IMR-90 (cell line): ENCODE measurements at regions not wholly inside any gene's neighbourhood (a gene's known extent, or its start where the extent isn't known, plus 50 kb on each side); places are given as distances from the start of the nearest gene placed in this dataset.

Experiments used
- ATAC-seq: fragments of 200-7000 bp; cut with Tn5 transposase; 2 replicates; pipeline ENCODE4 v1.9.1; 2020; ENCODE audit warnings: low read depth, mild to moderate bottlenecking, moderate library complexity
- BruUV-seq: library from RNA; stranded (reverse); fragments of 400-500 nt; replicated peaks from 2 replicates; lab custom pipeline; 2021; lab: Mats Ljungman, UMichigan
- CTCF ChIA-PET: fragments of 300-600 bp; formaldehyde crosslinking; extraction: SDS; loops from one replicate; lab custom pipeline; 2021; ENCODE audit warnings: antibody characterized with exemption; lab: Yijun Ruan, JAX
- POLR2A ChIA-PET: fragments of 300-600 bp; sonication (Branson Sonifier 250); formaldehyde crosslinking; loops from one replicate; lab custom pipeline; 2022; ENCODE audit warnings: antibody characterized with exemption; ENCODE audit not compliant: unreplicated experiment; lab: Charles Lee
- DNase-seq: peaks from one replicate; pipeline ENCODE4 v3.0.0; 2013
- H2AFZ ChIP-seq: replicated peaks from 2 replicates; pipeline ENCODE3; 2013; ENCODE audit warnings: low read length, mild to moderate bottlenecking; ENCODE audit not compliant: poor library complexity
- H2AK5ac ChIP-seq: 2 replicates; pipeline ENCODE4 v1.6.1; 2013; ENCODE audit warnings: low read depth, low read length, inconsistent platforms
- H2AK9ac ChIP-seq: replicated peaks from 2 replicates; pipeline ENCODE3; 2013; ENCODE audit warnings: mild to moderate bottlenecking, low read depth, low read length, moderate library complexity; ENCODE audit not compliant: poor library complexity
- H2BK120ac ChIP-seq: 2 replicates; pipeline ENCODE4 v1.6.1; 2013; ENCODE audit warnings: low read depth, low read length, inconsistent platforms
- H2BK15ac ChIP-seq: 3 replicates; pipeline ENCODE4 v1.6.1; 2013; ENCODE audit warnings: low read depth, low read length, inconsistent platforms
- H2BK20ac ChIP-seq: 2 replicates; pipeline ENCODE4 v1.6.1; 2013; ENCODE audit warnings: low read depth, mild to moderate bottlenecking, inconsistent platforms, low read length, moderate library complexity
- H2BK5ac ChIP-seq: 2 replicates; pipeline ENCODE4 v1.6.1; 2013; ENCODE audit warnings: mild to moderate bottlenecking, low read depth, low read length, inconsistent platforms; ENCODE audit not compliant: poor library complexity, severe bottlenecking
- H3K14ac ChIP-seq: replicated peaks from 2 replicates; pipeline ENCODE4 v1.6.1; 2013; ENCODE audit warnings: low read depth, low read length, inconsistent platforms
- H3K18ac ChIP-seq: 2 replicates; pipeline ENCODE4 v1.6.1; 2013; ENCODE audit warnings: low read depth, low read length, control low read depth
- H3K23ac ChIP-seq: 2 replicates; pipeline ENCODE4 v1.6.1; 2013; ENCODE audit warnings: low read depth, low read length, inconsistent platforms
- H3K27ac ChIP-seq: 2 replicates; pipeline ENCODE4 v1.5.1; 2013; ENCODE audit warnings: mild to moderate bottlenecking, control low read depth, low read length; ENCODE audit not compliant: insufficient read depth
- H3K27me3 ChIP-seq: 2 replicates; pipeline ENCODE4 v1.6.1; 2013; ENCODE audit warnings: low read length; ENCODE audit not compliant: control insufficient read depth, insufficient read depth
- H3K36me3 ChIP-seq: 2 replicates; pipeline ENCODE4 v1.6.1; 2013; ENCODE audit warnings: low read length, mixed read lengths; ENCODE audit not compliant: control insufficient read depth, insufficient read depth
- H3K4ac ChIP-seq: 2 replicates; pipeline ENCODE4 v1.6.1; 2013; ENCODE audit warnings: low read depth, low read length, inconsistent platforms
- H3K4me1 ChIP-seq: 2 replicates; pipeline ENCODE4 v1.6.1; 2013; ENCODE audit warnings: low read length, mixed read lengths; ENCODE audit not compliant: control insufficient read depth, insufficient read depth
- H3K4me2 ChIP-seq: 2 replicates; pipeline ENCODE4 v1.6.1; 2013; ENCODE audit warnings: low read depth, mild to moderate bottlenecking, control low read depth, low read length, moderate library complexity
- H3K4me3 ChIP-seq: 2 replicates; pipeline ENCODE4 v1.5.1; 2013; ENCODE audit warnings: low read depth, mild to moderate bottlenecking, control low read depth, low read length, moderate library complexity; ENCODE audit not compliant: insufficient read depth
- H3K56ac ChIP-seq: 2 replicates; pipeline ENCODE4 v1.6.1; 2013; ENCODE audit warnings: low read length, inconsistent platforms; ENCODE audit not compliant: insufficient read depth; ENCODE audit errors: extremely low read depth
- H3K79me1 ChIP-seq, 2 experiments: 2 replicates each; pipeline ENCODE4 v1.6.1; 2013; ENCODE audit warnings: low read length in 2 of 2, inconsistent platforms in 1 of 2, low read depth in 1 of 2
- H3K9ac ChIP-seq: 2 replicates; pipeline ENCODE4 v1.6.1; 2013; ENCODE audit warnings: low read depth, low read length, control low read depth
- H3K9me1 ChIP-seq: 2 replicates; pipeline ENCODE4 v1.6.1; 2013; ENCODE audit warnings: low read length, inconsistent platforms; ENCODE audit not compliant: insufficient read depth
- H3K9me3 ChIP-seq: 2 replicates; pipeline ENCODE4 v1.6.1; 2013; ENCODE audit warnings: low read length; ENCODE audit not compliant: control insufficient read depth, insufficient read depth
- H4K20me1 ChIP-seq: 2 replicates; pipeline ENCODE4 v1.6.1; 2013; ENCODE audit warnings: low read length, inconsistent platforms; ENCODE audit not compliant: insufficient read depth
- H4K5ac ChIP-seq: 2 replicates; pipeline ENCODE4 v1.6.1; 2013; ENCODE audit warnings: mild to moderate bottlenecking, low read depth, low read length, control low read depth
- H4K8ac ChIP-seq, 2 experiments: 2 replicates each; pipeline ENCODE4 v1.6.1; 2013; ENCODE audit warnings: low read depth in 2 of 2, low read length in 2 of 2, control low read depth in 1 of 2, inconsistent platforms in 1 of 2
- H4K91ac ChIP-seq: 2 replicates; pipeline ENCODE4 v1.6.1; 2013; ENCODE audit warnings: low read depth, low read length, inconsistent platforms; ENCODE audit not compliant: insufficient read depth
- BHLHE40 ChIP-seq: fragments of 150-350 bp; IDR thresholded peaks from 2 replicates; pipeline ENCODE4 v1.6.1; 2016; ENCODE audit warnings: mild to moderate bottlenecking, low read depth, low read length
- CEBPB ChIP-seq: IDR thresholded peaks from 2 replicates; pipeline ENCODE4 v1.6.1; 2012; ENCODE audit warnings: low read depth, low read length, improper control_type of control experiment
- CHD1 ChIP-seq: IDR thresholded peaks from 2 replicates; pipeline ENCODE4 v1.6.1; 2012; ENCODE audit warnings: low read depth, low read length, improper control_type of control experiment
- FOS ChIP-seq: fragments of 150-350 bp; IDR thresholded peaks from 2 replicates; pipeline ENCODE4 v1.6.1; 2016; ENCODE audit warnings: low read depth, low read length
- MAZ ChIP-seq: IDR thresholded peaks from 2 replicates; pipeline ENCODE4 v1.6.1; 2012; ENCODE audit warnings: low read depth, mild to moderate bottlenecking, low read length, improper control_type of control experiment, moderate library complexity, borderline replicate concordance
- MXI1 ChIP-seq: IDR thresholded peaks from 2 replicates; pipeline ENCODE4 v1.6.1; 2012; ENCODE audit warnings: low read depth, mild to moderate bottlenecking, low read length, moderate library complexity, borderline replicate concordance
- NFE2L2 ChIP-seq: fragments of 150-350 bp; IDR thresholded peaks from 2 replicates; pipeline ENCODE4 v1.6.1; 2016; ENCODE audit warnings: low read depth, mild to moderate bottlenecking, low read length
- RAD21 ChIP-seq: IDR thresholded peaks from 2 replicates; pipeline ENCODE4 v1.6.1; 2012; ENCODE audit warnings: low read length, improper control_type of control experiment
- RCOR1 ChIP-seq: IDR thresholded peaks from 2 replicates; pipeline ENCODE4 v1.6.1; 2012; ENCODE audit warnings: mild to moderate bottlenecking, low read length, improper control_type of control experiment; ENCODE audit not compliant: insufficient replicate concordance
- SMC3 ChIP-seq: fragments of 150-350 bp; IDR thresholded peaks from 2 replicates; pipeline ENCODE4 v1.6.1; 2016; ENCODE audit warnings: low read depth, mild to moderate bottlenecking, antibody characterized with exemption, low read length, moderate library complexity
- WGBS, 2 experiments: methylation state at CpG; one replicate each; pipeline versions ENCODE4 v1.1.5 to v1.1.7; 2013; ENCODE audit warnings: missing lambda C conversion rate in 2 of 2; ENCODE audit not compliant: insufficient read length in 1 of 2; ENCODE audit errors: extremely low coverage in 2 of 2; 5-methylcytosine and 5-hydroxymethylcytosine counted together
- dilution Hi-C: fragments of 300-500 bp; cut with HindIII; formaldehyde crosslinking; loops from one replicate; pipeline ENCODE4 v1.14.3; 2018; ENCODE audit warnings: low sequenced_read_pairs; ENCODE audit not compliant: unreplicated experiment
- in situ Hi-C: fragments of 300-500 bp; cut with MboI; formaldehyde crosslinking; loops from 3 replicates; pipeline ENCODE4 v1.14.3; 2019; ENCODE audit warnings: low sequenced_read_pairs, inconsistent platforms, mixed read lengths
- intact Hi-C: fragments of 100-400 bp; cut with micrococcal nuclease; formaldehyde crosslinking; loops from 2 replicates; pipeline ENCODE4 v1.10.0; 2022
- TF ChIP-seq, protein P1 (sequence below): fragments of 150-350 bp; IDR thresholded peaks from 2 replicates; pipeline ENCODE4 v1.6.1; 2017; ENCODE audit warnings: mild to moderate bottlenecking, antibody characterized with exemption, low read length, low read depth
- TF ChIP-seq, protein P2 (sequence below): fragments of 150-350 bp; IDR thresholded peaks from 2 replicates; pipeline ENCODE4 v1.6.1; 2016; ENCODE audit warnings: low read depth, mild to moderate bottlenecking, low read length, moderate library complexity, borderline replicate concordance

DNA sequence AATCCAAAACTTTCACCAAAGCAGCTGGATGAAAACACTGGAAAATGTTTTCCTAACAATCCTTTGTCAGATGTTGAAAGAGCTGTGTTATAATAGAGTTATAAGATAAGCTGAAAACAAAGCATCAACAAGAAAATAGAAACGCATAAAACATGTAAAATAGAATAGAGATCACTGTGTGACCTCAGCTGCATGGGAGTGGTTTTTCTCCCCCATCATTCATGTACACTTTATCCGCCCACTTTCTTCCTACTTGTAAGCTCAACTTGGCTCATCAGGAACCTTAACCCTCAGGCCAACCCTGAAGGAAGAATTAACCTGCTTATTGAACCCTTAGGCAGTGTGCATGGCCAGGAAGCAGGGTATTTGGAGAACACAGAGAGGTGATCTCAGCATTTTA is 238.5 kb upstream of the PMFBP1 start:
- no peak for DNase-seq
- Histone ChIP-seq H4K5ac (no peak overlapping the region), H3K9me3 (no peaks in the 10 kb centered on the region), H3K4me1 (no peaks in the 10 kb centered on the region), H3K9me1 (no peaks in the 10 kb centered on the region), H4K8ac (no peak overlapping the region), H2AK9ac (no peak overlapping the region), H2AFZ (no peak overlapping the region), H3K14ac (no peak overlapping the region), H2AK5ac (no peak overlapping the region), H3K4me2 (no peak overlapping the region), H3K56ac (no peak overlapping the region), H2BK5ac (no peak overlapping the region), H3K36me3 (no peaks in the 10 kb centered on the region), H2BK120ac (no peak overlapping the region), H3K79me1 (no peaks in the 10 kb centered on the region), H4K91ac (no peak overlapping the region), H3K23ac (no peak overlapping the region), H3K4me3 (no peak overlapping the region), H3K18ac (no peak overlapping the region), H3K27me3 (no peaks in the 10 kb centered on the region), H3K27ac (no peak overlapping the region), H2BK20ac (no peak overlapping the region), H3K9ac (no peak overlapping the region), H2BK15ac (no peak overlapping the region), H3K4ac (no peak overlapping the region), H4K20me1 (no peaks in the 10 kb centered on the region)
- in situ Hi-C loops: no loop called here
- no peak for ATAC-seq
- ChIA-PET POLR2A (no interaction called here), CTCF (interaction anchor here (0.9 kb wide), 1 partner anchor 11 kb away, joined by 4 read pairs; no protein-coding TSS in a partner anchor)
- TF ChIP-seq SMC3 (no peak), NFE2L2 (no peak), MAZ (no peak), BHLHE40 (no peak), RCOR1 (no peak), FOS (no peak), MXI1 (no peak), RAD21 (no peak), CEBPB (no peak), CHD1 (no peak)
- TF ChIP-seq, protein P1, sequence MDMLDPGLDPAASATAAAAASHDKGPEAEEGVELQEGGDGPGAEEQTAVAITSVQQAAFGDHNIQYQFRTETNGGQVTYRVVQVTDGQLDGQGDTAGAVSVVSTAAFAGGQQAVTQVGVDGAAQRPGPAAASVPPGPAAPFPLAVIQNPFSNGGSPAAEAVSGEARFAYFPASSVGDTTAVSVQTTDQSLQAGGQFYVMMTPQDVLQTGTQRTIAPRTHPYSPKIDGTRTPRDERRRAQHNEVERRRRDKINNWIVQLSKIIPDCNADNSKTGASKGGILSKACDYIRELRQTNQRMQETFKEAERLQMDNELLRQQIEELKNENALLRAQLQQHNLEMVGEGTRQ: no peak
- TF ChIP-seq, protein P2, sequence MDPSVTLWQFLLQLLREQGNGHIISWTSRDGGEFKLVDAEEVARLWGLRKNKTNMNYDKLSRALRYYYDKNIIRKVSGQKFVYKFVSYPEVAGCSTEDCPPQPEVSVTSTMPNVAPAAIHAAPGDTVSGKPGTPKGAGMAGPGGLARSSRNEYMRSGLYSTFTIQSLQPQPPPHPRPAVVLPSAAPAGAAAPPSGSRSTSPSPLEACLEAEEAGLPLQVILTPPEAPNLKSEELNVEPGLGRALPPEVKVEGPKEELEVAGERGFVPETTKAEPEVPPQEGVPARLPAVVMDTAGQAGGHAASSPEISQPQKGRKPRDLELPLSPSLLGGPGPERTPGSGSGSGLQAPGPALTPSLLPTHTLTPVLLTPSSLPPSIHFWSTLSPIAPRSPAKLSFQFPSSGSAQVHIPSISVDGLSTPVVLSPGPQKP: no peak
- BruUV-seq: no TSS peak
- dilution Hi-C loops: no loop called here
- intact Hi-C loops: no loop called here
- no CpG with 5 or more reads among the region's 2 CpGs for WGBS, 2 experiments
